T-helper 1 cell treated with Interleukin-12 subunit alpha and Interleukin-12 subunit beta and Interleukin-4 antibody, amounts not matched to agents 30 μg/mL and 1 μg/mL, for 36 hours (primary cell): ENCODE measurements at regions not wholly inside any gene's neighbourhood (a gene's known extent, or its start where the extent isn't known, plus 50 kb on each side); places are given as distances from the start of the nearest gene placed in this dataset.

ENCODE experiments used
- H3K27ac Mint-ChIP-seq: one replicate; pipeline ENCODE4 v1.8.0; 2021; ENCODE audit warnings: mild to moderate bottlenecking, mixed read lengths
- H3K27me3 Mint-ChIP-seq: one replicate; pipeline ENCODE4 v1.8.0; 2021; ENCODE audit warnings: low read depth, mixed read lengths
- H3K36me3 Mint-ChIP-seq: one replicate; pipeline ENCODE4 v1.8.0; 2021; ENCODE audit warnings: low read depth, mixed read lengths
- H3K4me1 Mint-ChIP-seq: one replicate; pipeline ENCODE4 v1.8.0; 2021; ENCODE audit warnings: low read depth, mixed read lengths
- H3K4me3 Mint-ChIP-seq: one replicate; pipeline ENCODE4 v1.8.0; 2021; ENCODE audit warnings: mild to moderate bottlenecking, moderate library complexity, mixed read lengths
- H3K9me3 Mint-ChIP-seq: one replicate; pipeline ENCODE4 v1.8.0; 2021; ENCODE audit warnings: mixed read lengths

DNA sequence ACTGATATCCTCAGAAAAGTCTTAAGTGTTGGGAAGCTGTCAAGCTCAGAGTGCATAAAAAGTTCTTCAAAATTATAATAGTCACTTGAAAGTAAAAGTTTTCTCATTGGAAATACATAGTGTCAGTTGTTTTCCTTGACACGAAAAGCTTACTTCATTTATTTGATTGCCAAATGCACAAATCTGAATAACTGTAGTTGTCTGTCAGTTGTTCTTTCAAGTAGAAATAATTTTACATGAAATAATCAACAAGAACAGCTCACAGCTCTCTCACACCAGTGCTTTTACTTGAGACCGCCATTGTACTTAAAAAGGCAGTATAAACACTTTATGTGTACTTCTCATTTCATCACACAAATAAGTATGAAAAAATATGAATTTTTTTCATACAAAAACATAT lies 163.3 kb upstream of the NXPH2 start:
- H3K4me1 Mint-ChIP-seq: no peaks in the 10 kb centered on the region
- H3K27ac Mint-ChIP-seq: no peak overlapping the region
- peaks cover 6% of the 10 kb centered on the region for H3K9me3 Mint-ChIP-seq
- no peak overlapping the region for H3K4me3 Mint-ChIP-seq
- H3K27me3 Mint-ChIP-seq: no peaks in the 10 kb centered on the region
- no peaks in the 10 kb centered on the region for H3K36me3 Mint-ChIP-seq

DNA sequence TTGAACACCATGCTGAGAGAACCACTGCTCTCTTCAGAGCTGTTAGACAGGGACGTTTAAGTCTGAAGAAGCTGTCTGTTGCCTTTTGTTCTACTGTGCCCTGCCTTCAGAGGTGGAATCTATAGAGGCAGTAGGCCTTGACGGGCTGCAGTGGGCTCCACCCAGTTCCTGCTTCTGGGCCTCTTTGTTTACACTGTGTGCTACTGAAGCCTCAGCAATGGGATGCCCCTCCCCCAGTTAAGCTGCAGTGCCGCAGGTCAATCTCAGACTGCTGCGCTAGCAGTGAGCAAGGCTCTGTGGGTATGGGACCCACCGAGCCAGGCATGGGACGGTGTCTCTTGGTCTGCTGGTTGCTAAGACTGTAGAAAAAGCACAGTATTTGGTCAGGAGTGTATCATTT lies 162.3 kb upstream of the NXPH2 start:
- no peaks in the 10 kb centered on the region for H3K27me3 Mint-ChIP-seq
- H3K4me1 Mint-ChIP-seq: no peaks in the 10 kb centered on the region
- H3K9me3 Mint-ChIP-seq: peaks cover 6% of the 10 kb centered on the region
- no peak overlapping the region for H3K4me3 Mint-ChIP-seq
- no peaks in the 10 kb centered on the region for H3K36me3 Mint-ChIP-seq
- H3K27ac Mint-ChIP-seq: no peak overlapping the region

DNA sequence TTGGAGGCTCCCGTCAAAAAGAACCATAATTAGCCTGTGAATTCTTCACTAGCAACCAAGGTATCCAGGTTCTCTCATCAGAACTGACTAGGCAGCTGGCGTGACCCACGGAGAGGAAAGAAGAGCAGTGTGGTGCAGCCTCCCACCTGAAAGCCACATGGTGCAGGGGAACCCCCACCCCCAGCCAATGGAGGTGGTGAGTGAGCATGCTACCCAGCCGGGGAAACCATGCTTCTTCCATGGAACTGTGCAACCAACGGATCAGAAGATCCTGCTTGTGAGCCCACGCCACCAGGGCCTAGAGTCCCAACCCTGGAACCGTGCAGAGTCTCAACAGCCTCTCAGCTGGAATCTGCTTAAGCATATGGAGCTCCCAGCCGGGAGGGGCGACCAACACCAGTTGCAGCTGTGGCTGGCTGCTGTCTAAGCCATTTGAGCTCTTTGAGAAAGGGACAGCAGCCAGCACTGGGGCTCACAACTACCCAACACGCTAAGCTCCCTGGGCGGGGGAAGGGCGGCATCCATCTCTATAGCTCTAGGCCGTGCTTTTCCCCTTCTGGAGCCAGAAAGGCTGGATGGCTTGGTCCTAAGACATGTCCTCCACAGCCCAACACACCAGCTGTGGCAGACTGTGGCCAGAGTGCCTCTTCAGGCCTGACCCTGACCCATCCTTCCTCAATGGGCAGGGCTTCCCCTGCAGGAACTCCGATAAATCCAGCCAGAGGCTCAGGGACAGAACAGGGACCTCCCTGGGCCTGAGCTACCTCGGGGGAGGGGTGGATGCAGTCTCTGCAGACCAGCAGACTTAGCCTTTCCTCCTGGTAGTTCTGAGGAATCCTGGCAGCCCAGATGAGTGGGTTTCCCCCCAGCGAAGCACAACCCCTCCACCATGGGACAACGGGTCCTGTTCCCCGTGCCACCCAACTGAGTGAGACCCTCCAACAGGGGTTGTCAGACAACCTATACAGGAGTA lies 151.4 kb upstream of the NXPH2 start:
- Mint-ChIP-seq H3K27me3 (no peaks in the 10 kb centered on the region), H3K9me3 (peaks cover 4% of the 10 kb centered on the region), H3K27ac (no peak overlapping the region)

DNA sequence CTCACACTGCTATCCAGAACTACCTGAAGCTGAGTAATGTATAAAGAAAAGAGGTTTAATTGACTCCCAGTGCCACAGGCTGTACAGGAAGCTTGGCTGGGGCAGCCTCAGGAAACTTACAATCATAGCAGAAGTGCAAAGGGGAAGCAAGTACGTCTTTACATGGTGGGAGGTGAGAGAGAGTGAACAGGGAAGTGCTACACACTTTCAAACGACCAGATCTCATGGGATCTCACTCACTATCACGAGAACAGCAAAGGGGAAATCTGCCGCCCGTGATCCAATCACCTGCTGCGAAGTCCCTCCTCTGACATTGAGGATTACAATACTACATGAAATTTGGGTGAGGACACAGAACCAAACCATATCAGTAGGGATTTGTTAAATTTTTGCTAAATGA lies 150.4 kb upstream of the NXPH2 start:
- peaks cover 4% of the 10 kb centered on the region for H3K9me3 Mint-ChIP-seq
- no peak overlapping the region for H3K27ac Mint-ChIP-seq
- H3K4me3 Mint-ChIP-seq: no peak overlapping the region
- H3K4me1 Mint-ChIP-seq: no peaks in the 10 kb centered on the region
- H3K27me3 Mint-ChIP-seq: no peaks in the 10 kb centered on the region
- H3K36me3 Mint-ChIP-seq: no peaks in the 10 kb centered on the region

More for the DNA sequence above, 151.4 kb upstream of the NXPH2 start:
- Mint-ChIP-seq H3K36me3 (no peaks in the 10 kb centered on the region), H3K4me1 (no peaks in the 10 kb centered on the region), H3K4me3 (no peak overlapping the region)

DNA sequence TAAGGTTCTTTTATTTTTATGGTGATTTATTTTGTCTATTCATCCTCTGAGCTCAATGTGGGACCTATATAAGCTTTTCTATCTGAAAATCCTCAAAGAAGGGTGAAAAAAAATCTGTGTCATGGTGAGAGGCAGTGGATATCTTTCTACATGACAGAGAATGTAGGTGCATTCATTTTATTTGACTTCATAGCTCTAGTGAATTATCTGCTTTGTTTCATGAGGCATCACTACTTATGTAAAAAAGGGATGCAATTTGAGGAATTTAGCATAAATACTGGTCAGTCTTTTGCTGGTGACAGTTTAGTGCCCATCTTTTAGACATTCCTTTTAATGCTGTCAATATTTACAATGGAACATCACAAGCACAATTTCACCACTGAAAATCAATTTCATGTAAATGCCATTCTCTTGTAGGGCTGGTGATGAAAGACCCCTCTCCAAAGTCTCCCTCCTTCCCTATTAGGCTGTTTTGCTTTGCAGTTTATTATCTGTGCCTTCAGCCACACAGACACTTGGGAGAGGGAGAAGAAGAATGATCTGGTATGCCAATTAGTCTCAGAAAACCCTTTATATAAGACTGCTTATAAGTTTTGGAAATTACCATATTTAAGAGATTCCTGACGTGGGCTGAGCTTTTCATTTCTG lies 148.3 kb upstream of the NXPH2 start:
- Mint-ChIP-seq H3K4me1 (no peaks in the 10 kb centered on the region), H3K27ac (no peak overlapping the region), H3K9me3 (peaks cover 4% of the 10 kb centered on the region), H3K4me3 (no peak overlapping the region), H3K27me3 (no peaks in the 10 kb centered on the region), H3K36me3 (no peaks in the 10 kb centered on the region)

DNA sequence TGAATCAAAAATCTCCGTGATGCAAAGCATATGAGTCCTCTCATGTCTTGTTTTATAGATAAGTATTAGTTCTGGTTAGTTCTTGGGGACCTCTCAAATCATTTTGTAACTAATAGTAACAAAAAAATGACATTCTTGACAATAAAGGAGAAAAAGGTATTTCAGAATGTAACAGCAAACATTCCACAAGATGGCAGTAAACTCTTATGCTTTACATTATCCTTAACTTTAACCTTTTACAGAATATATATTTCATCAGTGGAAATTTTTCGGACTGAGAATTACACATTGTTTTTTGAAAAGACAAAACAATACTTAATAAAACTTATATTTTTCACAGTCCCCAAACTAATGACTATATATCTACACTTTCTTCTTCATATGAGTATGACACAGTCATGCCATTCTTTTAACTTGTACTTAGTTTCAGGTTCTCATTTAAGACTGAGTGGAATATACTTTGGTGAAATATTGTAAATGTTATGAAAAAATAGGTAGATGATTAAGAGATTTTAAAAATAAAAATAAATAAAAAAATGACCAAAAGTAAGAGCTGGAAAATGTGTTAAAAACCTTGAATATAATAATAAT lies 142.9 kb upstream of the NXPH2 start:
- Mint-ChIP-seq H3K4me1 (no peaks in the 10 kb centered on the region), H3K4me3 (no peak overlapping the region), H3K9me3 (no peaks in the 10 kb centered on the region), H3K27ac (no peak overlapping the region), H3K27me3 (no peaks in the 10 kb centered on the region), H3K36me3 (no peaks in the 10 kb centered on the region)

DNA sequence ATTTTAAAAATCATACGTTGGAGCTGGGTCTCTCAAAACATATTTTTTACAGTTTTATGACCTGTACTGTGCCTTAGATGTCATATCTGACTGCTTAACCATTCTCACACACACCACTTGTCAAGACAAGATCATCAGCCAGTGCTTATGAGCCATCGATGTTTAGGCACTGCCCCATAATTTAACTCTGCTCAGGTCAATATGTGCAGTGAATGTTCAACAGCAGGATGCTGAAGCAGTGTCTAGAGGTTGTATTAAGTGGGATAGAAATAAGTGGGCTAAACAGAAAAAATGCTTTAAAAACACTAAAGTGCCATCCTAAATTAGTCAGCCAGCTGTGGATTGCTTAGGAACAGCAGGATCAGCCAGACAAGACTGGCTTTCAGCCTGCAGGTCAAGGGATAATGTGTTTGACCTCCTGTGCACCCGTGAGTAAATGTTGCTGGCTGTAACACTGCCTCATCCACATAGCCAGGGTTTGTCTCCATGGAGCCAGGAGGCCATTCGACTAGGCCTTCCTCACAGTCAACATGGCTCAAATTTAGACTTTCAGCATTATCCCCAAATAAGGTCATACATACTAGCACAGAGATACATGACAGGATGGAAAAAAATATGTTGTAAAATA lies 139.0 kb upstream of the NXPH2 start:
- no peak overlapping the region for H3K4me3 Mint-ChIP-seq
- no peaks in the 10 kb centered on the region for H3K9me3 Mint-ChIP-seq
- no peaks in the 10 kb centered on the region for H3K36me3 Mint-ChIP-seq
- H3K27me3 Mint-ChIP-seq: no peaks in the 10 kb centered on the region
- no peaks in the 10 kb centered on the region for H3K4me1 Mint-ChIP-seq
- no peak overlapping the region for H3K27ac Mint-ChIP-seq

DNA sequence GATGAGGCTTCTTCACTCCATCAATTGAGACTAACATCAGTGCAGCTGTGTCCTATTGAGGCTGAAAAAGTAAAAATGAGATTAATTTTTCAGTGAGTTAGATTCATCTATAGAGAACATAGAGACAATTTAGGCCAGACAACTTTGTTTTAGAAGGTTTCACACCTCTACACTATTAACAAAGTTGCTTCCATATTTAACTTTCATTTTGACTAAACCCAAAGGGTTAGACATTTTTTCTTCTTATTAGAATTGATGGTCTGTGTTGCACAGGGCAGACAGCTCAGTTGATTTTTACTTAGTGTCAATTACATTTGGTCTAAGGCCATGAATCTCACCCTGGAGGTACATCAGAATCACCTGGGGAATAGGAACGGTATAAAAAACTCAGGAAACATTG lies 130.2 kb upstream of the NXPH2 start:
- H3K4me1 Mint-ChIP-seq: no peaks in the 10 kb centered on the region
- no peak overlapping the region for H3K4me3 Mint-ChIP-seq
- no peak overlapping the region for H3K27ac Mint-ChIP-seq
- no peaks in the 10 kb centered on the region for H3K27me3 Mint-ChIP-seq
- H3K9me3 Mint-ChIP-seq: no peaks in the 10 kb centered on the region
- no peaks in the 10 kb centered on the region for H3K36me3 Mint-ChIP-seq

DNA sequence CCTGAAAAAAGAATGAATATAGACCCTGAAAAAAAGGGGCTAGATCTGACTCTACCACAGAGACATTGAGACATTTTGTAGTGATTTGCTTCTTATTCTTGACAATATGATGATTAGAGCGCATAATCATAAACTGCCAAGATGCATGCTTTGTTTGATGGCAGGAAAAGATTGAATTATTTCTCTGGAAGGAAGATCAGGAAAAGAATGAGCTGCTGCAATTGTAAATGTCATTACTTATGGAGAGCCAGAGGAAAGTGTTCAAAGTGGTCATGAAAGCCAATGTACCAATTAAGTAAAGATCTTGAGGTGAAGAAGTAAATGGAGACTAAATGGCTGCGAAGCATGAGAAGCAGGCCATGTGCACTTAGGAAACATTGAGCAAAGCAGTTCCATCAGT lies 126.4 kb upstream of the NXPH2 start:
- no peak overlapping the region for H3K27ac Mint-ChIP-seq
- no peak overlapping the region for H3K4me3 Mint-ChIP-seq
- H3K4me1 Mint-ChIP-seq: no peaks in the 10 kb centered on the region
- no peaks in the 10 kb centered on the region for H3K36me3 Mint-ChIP-seq
- no peaks in the 10 kb centered on the region for H3K9me3 Mint-ChIP-seq
- H3K27me3 Mint-ChIP-seq: no peaks in the 10 kb centered on the region

DNA sequence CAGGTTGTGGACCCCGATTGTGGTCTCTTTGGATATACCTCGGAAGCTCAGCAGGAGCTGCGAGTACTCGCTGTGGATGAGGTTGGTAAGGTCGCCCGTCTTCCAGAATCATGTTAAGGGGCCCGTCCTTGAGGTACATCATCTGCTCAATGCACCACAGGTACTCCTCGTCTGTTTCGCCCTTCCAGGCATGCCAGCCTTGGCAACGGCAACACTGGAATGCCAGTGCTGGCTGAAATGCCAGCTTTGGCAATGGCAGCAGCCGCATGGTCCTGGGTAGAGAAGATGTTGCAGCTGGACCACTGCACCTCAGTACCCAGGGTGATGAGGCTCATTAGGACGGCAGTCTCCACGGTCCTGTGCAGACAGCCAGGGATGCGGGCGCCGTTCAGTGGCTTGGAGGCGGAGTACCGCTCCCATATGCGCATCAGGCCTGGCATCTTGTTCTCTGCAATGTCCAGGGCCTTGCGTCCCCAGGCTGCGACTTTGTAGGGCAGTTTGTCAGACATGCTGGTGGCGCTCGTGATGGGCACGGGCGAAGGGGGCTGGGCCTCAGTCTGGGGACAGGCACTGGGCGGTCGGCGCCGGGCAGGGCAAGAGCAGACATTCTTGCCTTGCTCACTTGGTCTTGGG lies 122.2 kb upstream of the NXPH2 start:
- H3K27me3 Mint-ChIP-seq: no peaks in the 10 kb centered on the region

DNA sequence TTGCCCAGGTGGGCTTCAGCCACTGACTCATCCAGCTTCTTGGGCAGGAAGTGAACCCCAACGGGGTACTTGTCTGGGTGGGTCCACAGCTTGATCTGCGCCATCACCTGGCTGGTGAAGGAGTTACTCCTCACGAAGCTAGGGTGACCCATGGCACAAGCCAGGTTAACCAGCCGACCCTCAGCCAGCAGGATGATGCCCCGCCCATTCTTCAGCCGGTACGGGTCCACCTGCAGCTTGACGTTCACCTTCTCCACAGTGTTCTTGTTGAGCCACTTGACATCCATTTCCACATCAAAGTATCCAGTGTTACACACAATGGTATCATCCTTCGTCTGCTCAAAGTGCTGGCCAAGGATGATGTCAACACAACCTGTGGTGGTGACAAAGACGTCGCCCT lies 121.3 kb upstream of the NXPH2 start:
- Mint-ChIP-seq H3K27me3 (no peaks in the 10 kb centered on the region), H3K27ac (no peak overlapping the region), H3K4me1 (no peaks in the 10 kb centered on the region), H3K4me3 (no peak overlapping the region), H3K36me3 (no peaks in the 10 kb centered on the region), H3K9me3 (peaks cover 3% of the 10 kb centered on the region)

More for the DNA sequence above, 122.2 kb upstream of the NXPH2 start:
- Mint-ChIP-seq H3K4me3 (no peak overlapping the region), H3K27ac (no peak overlapping the region), H3K9me3 (peaks cover 3% of the 10 kb centered on the region), H3K36me3 (no peaks in the 10 kb centered on the region), H3K4me1 (no peaks in the 10 kb centered on the region)

DNA sequence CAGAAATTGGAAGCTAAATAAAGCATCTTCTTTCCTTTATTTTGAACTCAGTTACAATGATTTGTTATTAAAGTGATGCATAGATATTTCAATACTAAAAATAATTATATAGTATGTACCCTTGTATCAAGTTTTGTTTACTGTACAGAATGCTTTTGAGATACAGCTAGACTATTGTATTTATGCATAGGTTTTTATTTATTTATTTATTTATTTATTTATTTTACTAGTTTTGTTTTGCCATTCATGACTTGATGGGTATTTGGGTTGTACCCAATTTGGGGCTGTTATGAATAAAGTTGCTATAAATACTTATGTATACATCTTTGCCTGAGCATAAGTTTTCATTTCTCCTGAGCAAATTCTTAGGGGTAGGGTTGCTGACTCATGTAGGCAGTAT lies 118.7 kb upstream of the NXPH2 start:
- H3K4me1 Mint-ChIP-seq: no peaks in the 10 kb centered on the region
- H3K27ac Mint-ChIP-seq: no peak overlapping the region
- no peak overlapping the region for H3K4me3 Mint-ChIP-seq
- no peaks in the 10 kb centered on the region for H3K36me3 Mint-ChIP-seq
- H3K9me3 Mint-ChIP-seq: peaks cover 3% of the 10 kb centered on the region
- no peaks in the 10 kb centered on the region for H3K27me3 Mint-ChIP-seq

DNA sequence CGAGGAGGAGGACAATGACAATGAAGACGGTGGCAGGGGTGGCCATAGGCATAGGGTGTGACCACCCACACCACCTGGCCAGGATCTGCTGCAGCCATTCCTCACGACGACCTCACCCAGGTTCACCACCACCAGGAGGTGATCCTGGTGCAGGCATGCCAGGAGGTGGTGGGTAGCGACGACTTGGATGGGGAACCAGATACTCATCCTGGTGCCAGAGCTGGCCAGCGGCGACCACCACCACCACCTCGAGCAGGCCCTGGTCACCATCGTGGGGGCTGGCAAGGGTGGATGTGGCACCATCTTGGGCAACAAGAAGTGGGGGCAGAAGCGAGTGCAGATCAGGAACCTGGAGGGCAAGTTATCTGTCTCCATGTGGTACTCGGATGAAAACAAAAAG lies 117.1 kb upstream of the NXPH2 start:
- H3K36me3 Mint-ChIP-seq: no peaks in the 10 kb centered on the region
- H3K9me3 Mint-ChIP-seq: peaks cover 3% of the 10 kb centered on the region
- no peak overlapping the region for H3K4me3 Mint-ChIP-seq
- H3K27ac Mint-ChIP-seq: no peak overlapping the region
- no peaks in the 10 kb centered on the region for H3K27me3 Mint-ChIP-seq
- no peaks in the 10 kb centered on the region for H3K4me1 Mint-ChIP-seq

DNA sequence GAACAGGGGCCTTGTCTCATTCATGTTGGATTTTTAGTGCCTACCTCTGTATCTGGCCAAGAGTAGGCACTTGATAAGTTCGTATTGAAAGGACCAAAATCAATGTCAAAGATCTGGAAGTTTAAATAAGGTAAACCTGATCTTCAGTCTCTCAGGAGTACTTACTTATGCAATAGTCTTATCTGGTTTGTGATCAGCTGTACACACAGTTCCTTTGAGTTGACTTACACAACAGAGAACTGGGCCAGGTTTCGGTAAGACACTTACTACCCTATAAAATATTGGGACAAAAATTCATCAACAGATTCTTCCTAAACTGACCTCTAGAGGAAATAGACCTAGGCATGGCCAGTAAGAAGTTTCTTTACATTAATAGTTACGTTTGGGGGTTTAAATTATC lies 113.6 kb upstream of the NXPH2 start:
- H3K27ac Mint-ChIP-seq: no peak overlapping the region
- no peaks in the 10 kb centered on the region for H3K36me3 Mint-ChIP-seq
- H3K4me1 Mint-ChIP-seq: no peaks in the 10 kb centered on the region
- H3K27me3 Mint-ChIP-seq: no peaks in the 10 kb centered on the region
- H3K9me3 Mint-ChIP-seq: no peaks in the 10 kb centered on the region
- no peak overlapping the region for H3K4me3 Mint-ChIP-seq
